ENCODE measurements at regions not wholly inside any gene's neighbourhood (a gene's known extent, or its start where the extent isn't known, plus 50 kb on each side); places are given as distances from the start of the nearest gene placed in this dataset.
"Not testable (repeated sequence)": the region's sequence is repeated elsewhere in the genome, so short reads cannot be mapped to it uniquely, and the experiment has no call there.

DNA sequence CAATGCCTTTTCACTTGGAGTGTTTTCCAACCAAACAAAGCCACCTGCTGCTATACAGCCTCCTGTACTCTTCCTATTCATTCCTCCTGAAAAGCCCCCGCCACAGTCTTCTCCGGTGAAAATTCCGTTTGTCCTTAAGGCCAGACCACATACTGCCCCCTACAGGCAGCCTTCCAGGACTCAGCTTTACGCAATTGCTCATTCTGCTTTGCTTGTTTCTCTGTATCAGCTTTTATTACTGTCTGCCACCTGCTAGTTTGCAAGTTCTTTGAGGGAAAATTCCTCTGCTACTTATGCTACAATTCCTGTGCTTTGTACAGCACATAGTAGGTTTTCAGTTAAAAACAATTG lies 115.2 kb upstream of the DUSP10 start:
- H3K27ac Mint-ChIP-seq; DNase-seq (ENCODE audit: extremely low spot score, unreplicated experiment); H3K4me1 Mint-ChIP-seq (ENCODE audit: unreplicated experiment); H3K4me3 Mint-ChIP-seq; H3K27me3 Mint-ChIP-seq; H3K36me3 Mint-ChIP-seq; H3K9me3 Mint-ChIP-seq: not testable (repeated sequence)
- peak; percentile 55 for TF ChIP-seq CTCF (conservative IDR thresholded peaks at IDR 0.05)

GRCh38 chr1:221856228-221857093 lies 114.6 kb upstream of the DUSP10 start:
- DNase-seq (ENCODE audit: extremely low spot score, unreplicated experiment): no peak
- peaks cover 7% of the 10 kb centered on the region for H3K9me3 Mint-ChIP-seq
- no peaks in the 10 kb centered on the region for H3K4me1 Mint-ChIP-seq (ENCODE audit: unreplicated experiment)
- no peak overlapping the region for H3K4me3 Mint-ChIP-seq
- no peak overlapping the region for H3K27ac Mint-ChIP-seq
- TF ChIP-seq CTCF (conservative IDR thresholded peaks at IDR 0.05): no peak
- no peaks in the 10 kb centered on the region for H3K27me3 Mint-ChIP-seq
- no peaks in the 10 kb centered on the region for H3K36me3 Mint-ChIP-seq

DNA sequence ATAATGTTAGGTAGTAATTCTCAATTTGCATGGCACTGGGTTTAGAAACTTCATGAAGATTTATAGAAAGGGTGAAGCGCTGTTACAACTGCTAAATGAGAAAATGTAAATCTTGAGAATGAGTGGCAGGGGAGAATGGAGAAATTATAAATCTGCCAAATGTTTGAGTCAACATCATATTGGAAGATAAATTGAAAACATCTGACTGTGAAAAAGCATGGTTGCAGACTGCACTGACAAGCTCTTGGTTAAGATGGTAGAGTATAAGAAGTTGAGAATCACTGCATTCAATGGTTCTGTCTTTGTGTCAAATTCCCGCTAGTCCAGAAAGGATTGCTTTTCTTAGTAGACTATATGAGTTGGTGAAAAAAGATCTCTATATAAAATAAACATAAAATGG lies 113.3 kb upstream of the DUSP10 start:
- no peak overlapping the region for H3K4me3 Mint-ChIP-seq
- no peaks in the 10 kb centered on the region for H3K27me3 Mint-ChIP-seq
- no peaks in the 10 kb centered on the region for H3K36me3 Mint-ChIP-seq
- H3K9me3 Mint-ChIP-seq: peaks cover 7% of the 10 kb centered on the region
- no peak for DNase-seq (ENCODE audit: extremely low spot score, unreplicated experiment)
- H3K27ac Mint-ChIP-seq: no peak overlapping the region
- no peak for TF ChIP-seq CTCF (conservative IDR thresholded peaks at IDR 0.05)
- H3K4me1 Mint-ChIP-seq (ENCODE audit: unreplicated experiment): peaks cover 5% of the 10 kb centered on the region

GRCh38 chr1:221851336-221851735 lies 109.4 kb upstream of the DUSP10 start:
- peaks cover 7% of the 10 kb centered on the region for H3K9me3 Mint-ChIP-seq
- peaks cover 10% of the 10 kb centered on the region for H3K4me1 Mint-ChIP-seq (ENCODE audit: unreplicated experiment)
- TF ChIP-seq CTCF (conservative IDR thresholded peaks at IDR 0.05): no peak
- H3K27me3 Mint-ChIP-seq: no peaks in the 10 kb centered on the region
- H3K27ac Mint-ChIP-seq: peak overlapping the region; percentile 18
- no peaks in the 10 kb centered on the region for H3K36me3 Mint-ChIP-seq
- peak overlapping the region; percentile 14 for H3K4me3 Mint-ChIP-seq
- DNase-seq (ENCODE audit: extremely low spot score, unreplicated experiment): no peak

GRCh38 chr1:221850470-221851187 lies 108.7 kb upstream of the DUSP10 start:
- Mint-ChIP-seq H3K4me3 (no peak overlapping the region), H3K4me1 (ENCODE audit: unreplicated experiment) (peaks cover 14% of the 10 kb centered on the region), H3K27ac (peak overlapping the region; percentile 18), H3K36me3 (no peaks in the 10 kb centered on the region), H3K9me3 (peaks cover 7% of the 10 kb centered on the region), H3K27me3 (no peaks in the 10 kb centered on the region)
- no peak for DNase-seq (ENCODE audit: extremely low spot score, unreplicated experiment)
- no peak for TF ChIP-seq CTCF (conservative IDR thresholded peaks at IDR 0.05)
